ENCODE measurements at regions not wholly inside any gene's neighbourhood (a gene's known extent, or its start where the extent isn't known, plus 50 kb on each side); places are given as distances from the start of the nearest gene placed in this dataset.

DNA sequence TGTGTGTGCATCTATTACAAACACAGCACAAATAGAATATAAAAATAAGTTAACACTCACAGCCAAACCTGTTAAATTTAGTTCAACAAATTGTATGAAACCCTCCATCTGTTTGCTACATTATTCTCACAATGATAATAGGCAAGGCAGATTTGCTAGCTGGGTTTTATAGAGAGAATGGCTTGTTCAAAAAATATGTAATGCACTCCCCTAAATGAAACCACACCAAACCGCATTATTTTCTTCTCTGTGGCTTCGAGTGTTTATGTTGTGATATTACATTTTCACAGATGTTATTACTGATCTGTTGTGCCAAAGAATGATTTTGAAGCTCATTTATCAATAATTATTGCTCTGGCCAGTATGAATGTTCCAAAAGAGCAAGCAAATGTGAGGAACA, 92.9 kb downstream of the SPATA31D1 start:
- TF ChIP-seq ZNF610 (tag by site-specific recombination; IDR thresholded peaks at IDR 0.05; ENCODE audit: borderline replicate concordance) (no peak), ZNF600 (tag by site-specific recombination; IDR thresholded peaks at IDR 0.05) (no peak), ZNF121 (tag by site-specific recombination; IDR thresholded peaks at IDR 0.05) (no peak), TCF7L2 (IDR thresholded peaks at IDR 0.05; ENCODE audit: borderline replicate concordance, low read depth, low read length) (no peak), KLF8 (tag by site-specific recombination; IDR thresholded peaks at IDR 0.05) (no peak), ZNF423 (tag by site-specific recombination; IDR thresholded peaks at IDR 0.05) (no peak), ZNF501 (tag by site-specific recombination; IDR thresholded peaks at IDR 0.05) (no peak), ZNF140 (tag by site-specific recombination; IDR thresholded peaks at IDR 0.05) (no peak)
- TF ChIP-seq, protein P1, sequence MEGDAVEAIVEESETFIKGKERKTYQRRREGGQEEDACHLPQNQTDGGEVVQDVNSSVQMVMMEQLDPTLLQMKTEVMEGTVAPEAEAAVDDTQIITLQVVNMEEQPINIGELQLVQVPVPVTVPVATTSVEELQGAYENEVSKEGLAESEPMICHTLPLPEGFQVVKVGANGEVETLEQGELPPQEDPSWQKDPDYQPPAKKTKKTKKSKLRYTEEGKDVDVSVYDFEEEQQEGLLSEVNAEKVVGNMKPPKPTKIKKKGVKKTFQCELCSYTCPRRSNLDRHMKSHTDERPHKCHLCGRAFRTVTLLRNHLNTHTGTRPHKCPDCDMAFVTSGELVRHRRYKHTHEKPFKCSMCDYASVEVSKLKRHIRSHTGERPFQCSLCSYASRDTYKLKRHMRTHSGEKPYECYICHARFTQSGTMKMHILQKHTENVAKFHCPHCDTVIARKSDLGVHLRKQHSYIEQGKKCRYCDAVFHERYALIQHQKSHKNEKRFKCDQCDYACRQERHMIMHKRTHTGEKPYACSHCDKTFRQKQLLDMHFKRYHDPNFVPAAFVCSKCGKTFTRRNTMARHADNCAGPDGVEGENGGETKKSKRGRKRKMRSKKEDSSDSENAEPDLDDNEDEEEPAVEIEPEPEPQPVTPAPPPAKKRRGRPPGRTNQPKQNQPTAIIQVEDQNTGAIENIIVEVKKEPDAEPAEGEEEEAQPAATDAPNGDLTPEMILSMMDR (tag by site-specific recombination; IDR thresholded peaks at IDR 0.05) = no peak
- TF ChIP-seq, protein P2, sequence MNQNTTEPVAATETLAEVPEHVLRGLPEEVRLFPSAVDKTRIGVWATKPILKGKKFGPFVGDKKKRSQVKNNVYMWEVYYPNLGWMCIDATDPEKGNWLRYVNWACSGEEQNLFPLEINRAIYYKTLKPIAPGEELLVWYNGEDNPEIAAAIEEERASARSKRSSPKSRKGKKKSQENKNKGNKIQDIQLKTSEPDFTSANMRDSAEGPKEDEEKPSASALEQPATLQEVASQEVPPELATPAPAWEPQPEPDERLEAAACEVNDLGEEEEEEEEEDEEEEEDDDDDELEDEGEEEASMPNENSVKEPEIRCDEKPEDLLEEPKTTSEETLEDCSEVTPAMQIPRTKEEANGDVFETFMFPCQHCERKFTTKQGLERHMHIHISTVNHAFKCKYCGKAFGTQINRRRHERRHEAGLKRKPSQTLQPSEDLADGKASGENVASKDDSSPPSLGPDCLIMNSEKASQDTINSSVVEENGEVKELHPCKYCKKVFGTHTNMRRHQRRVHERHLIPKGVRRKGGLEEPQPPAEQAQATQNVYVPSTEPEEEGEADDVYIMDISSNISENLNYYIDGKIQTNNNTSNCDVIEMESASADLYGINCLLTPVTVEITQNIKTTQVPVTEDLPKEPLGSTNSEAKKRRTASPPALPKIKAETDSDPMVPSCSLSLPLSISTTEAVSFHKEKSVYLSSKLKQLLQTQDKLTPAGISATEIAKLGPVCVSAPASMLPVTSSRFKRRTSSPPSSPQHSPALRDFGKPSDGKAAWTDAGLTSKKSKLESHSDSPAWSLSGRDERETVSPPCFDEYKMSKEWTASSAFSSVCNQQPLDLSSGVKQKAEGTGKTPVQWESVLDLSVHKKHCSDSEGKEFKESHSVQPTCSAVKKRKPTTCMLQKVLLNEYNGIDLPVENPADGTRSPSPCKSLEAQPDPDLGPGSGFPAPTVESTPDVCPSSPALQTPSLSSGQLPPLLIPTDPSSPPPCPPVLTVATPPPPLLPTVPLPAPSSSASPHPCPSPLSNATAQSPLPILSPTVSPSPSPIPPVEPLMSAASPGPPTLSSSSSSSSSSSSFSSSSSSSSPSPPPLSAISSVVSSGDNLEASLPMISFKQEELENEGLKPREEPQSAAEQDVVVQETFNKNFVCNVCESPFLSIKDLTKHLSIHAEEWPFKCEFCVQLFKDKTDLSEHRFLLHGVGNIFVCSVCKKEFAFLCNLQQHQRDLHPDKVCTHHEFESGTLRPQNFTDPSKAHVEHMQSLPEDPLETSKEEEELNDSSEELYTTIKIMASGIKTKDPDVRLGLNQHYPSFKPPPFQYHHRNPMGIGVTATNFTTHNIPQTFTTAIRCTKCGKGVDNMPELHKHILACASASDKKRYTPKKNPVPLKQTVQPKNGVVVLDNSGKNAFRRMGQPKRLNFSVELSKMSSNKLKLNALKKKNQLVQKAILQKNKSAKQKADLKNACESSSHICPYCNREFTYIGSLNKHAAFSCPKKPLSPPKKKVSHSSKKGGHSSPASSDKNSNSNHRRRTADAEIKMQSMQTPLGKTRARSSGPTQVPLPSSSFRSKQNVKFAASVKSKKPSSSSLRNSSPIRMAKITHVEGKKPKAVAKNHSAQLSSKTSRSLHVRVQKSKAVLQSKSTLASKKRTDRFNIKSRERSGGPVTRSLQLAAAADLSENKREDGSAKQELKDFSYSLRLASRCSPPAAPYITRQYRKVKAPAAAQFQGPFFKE (tag by site-specific recombination; IDR thresholded peaks at IDR 0.05; ENCODE audit: borderline replicate concordance) = no peak
- TF ChIP-seq, protein P3, sequence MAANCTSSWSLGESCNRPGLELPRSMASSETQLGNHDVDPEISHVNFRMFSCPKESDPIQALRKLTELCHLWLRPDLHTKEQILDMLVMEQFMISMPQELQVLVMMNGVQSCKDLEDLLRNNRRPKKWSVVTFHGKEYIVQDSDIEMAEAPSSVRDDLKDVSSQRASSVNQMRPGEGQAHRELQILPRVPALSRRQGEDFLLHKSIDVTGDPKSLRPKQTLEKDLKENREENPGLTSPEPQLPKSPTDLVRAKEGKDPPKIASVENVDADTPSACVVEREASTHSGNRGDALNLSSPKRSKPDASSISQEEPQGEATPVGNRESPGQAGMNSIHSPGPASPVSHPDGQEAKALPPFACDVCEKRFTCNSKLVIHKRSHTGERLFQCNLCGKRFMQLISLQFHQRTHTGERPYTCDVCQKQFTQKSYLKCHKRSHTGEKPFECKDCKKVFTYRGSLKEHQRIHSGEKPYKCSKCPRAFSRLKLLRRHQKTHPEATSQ (tag by site-specific recombination; IDR thresholded peaks at IDR 0.05) = no peak
